ENCODE measurements at regions not wholly inside any gene's neighbourhood (a gene's known extent, or its start where the extent isn't known, plus 50 kb on each side); places are given as distances from the start of the nearest gene placed in this dataset.
"Not testable (repeated sequence)": the region's sequence is repeated elsewhere in the genome, so short reads cannot be mapped to it uniquely, and the experiment has no call there.

- not testable (repeated sequence) for H3K27me3 Mint-ChIP-seq, DNase-seq, H3K4me1 Mint-ChIP-seq, H3K27ac Mint-ChIP-seq, H3K4me3 Mint-ChIP-seq
- H3K9me3 Mint-ChIP-seq, result peaks cover 25% of the 10 kb centered on the region
- CTCF ChIA-PET, result interaction anchor here (0.7 kb wide), 1 partner anchor 23 kb away, joined by 3 read pairs; no protein-coding TSS in a partner anchor
- peaks cover 13% of the 10 kb centered on the region for H3K36me3 Mint-ChIP-seq
These were observed 189.4 kb upstream of the SLC38A2 start for GRCh38 chr12:46561769-46562624.

DNA sequence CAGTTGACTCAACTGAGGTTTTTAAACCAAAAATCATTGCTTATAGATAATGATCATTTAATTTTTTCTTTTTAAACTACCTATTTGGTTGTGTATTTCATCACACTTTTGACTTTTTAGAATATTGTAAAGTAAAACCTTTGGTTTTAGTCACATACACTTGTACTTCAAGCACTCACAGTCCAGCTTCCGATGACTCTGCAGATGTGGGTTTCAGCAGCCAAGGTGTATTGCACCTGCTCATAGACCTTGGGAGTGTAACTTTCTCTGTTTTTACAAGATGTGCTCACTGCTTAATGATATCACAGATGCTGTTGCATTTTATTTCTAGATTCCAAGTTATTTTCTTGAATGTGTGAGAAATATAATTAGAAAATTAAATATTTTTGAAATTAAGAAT lies 188.3 kb upstream of the SLC38A2 start:
- Mint-ChIP-seq H3K27ac (no peak overlapping the region), H3K27me3 (no peaks in the 10 kb centered on the region), H3K9me3 (peaks cover 17% of the 10 kb centered on the region), H3K4me3 (no peak overlapping the region), H3K36me3 (peaks cover 9% of the 10 kb centered on the region), H3K4me1 (peaks cover 9% of the 10 kb centered on the region)
- no peak for DNase-seq
- CTCF ChIA-PET, result no interaction called here

DNA sequence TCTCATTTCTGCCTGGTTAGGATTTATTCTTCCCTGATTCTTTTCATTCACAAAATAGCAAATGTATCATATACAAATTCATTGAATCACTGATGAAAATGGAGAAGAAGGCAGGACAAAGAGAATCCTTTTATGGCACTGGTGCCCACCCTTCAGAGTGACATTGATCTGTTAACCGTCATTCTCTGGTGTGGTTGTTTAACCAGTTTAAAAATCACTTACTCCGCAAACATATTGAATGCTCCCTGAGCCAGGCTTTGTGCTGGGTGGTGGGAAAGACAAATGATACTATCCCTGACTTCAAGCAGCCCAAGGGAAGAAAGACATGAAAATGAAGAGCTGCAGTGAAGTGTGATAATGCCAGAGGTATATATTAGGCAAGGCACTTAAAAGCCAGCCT lies 187.5 kb upstream of the SLC38A2 start:
- CTCF ChIA-PET, result no interaction called here
- no peak overlapping the region for H3K27ac Mint-ChIP-seq
- H3K27me3 Mint-ChIP-seq, result no peaks in the 10 kb centered on the region
- no peak overlapping the region for H3K4me3 Mint-ChIP-seq
- peaks cover 11% of the 10 kb centered on the region for H3K9me3 Mint-ChIP-seq
- peaks cover 9% of the 10 kb centered on the region for H3K4me1 Mint-ChIP-seq
- no peak for DNase-seq
- peaks cover 9% of the 10 kb centered on the region for H3K36me3 Mint-ChIP-seq

DNA sequence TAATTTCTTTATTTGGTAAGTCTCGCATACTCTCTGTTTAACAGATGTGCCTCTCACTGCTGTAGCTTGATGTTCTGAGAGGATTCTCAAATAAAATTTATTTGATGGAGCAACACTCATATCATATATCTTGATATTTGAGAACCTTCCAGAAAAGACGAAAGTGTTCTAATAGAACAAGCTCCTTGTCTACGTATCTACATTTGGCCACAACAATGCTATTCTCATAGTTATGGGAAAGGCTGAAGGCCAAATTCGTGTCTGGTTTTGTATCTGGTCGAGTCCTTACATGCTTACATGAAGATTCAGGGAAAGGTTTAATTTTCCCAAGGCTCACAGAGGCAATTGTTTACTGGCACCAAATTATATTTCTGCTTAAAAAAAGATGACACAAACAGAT lies 186.7 kb upstream of the SLC38A2 start:
- Mint-ChIP-seq H3K4me1 (peaks cover 9% of the 10 kb centered on the region), H3K27me3 (no peaks in the 10 kb centered on the region), H3K36me3 (peaks cover 8% of the 10 kb centered on the region), H3K9me3 (peaks cover 5% of the 10 kb centered on the region), H3K27ac (no peak overlapping the region), H3K4me3 (no peak overlapping the region)
- no peak for DNase-seq
- CTCF ChIA-PET, result no interaction called here

DNA sequence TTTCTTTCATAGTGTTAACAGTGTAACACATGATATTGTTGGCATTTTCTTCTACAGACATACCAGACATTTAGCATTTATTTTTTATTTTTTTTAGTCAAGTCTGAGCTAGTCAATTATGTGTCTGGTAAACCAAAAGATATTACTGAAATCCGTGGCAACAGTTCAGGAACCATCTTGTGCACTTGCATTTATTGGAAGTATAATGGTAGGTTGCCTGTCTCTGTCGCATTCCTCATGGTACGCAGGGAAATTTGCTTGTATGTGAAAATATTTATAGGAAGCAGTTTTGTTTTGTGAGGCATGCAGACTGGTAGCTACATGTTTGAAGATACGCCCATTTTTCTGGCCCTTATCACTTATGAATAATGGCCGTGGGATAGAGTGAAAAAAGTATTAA lies 186.1 kb upstream of the SLC38A2 start:
- Mint-ChIP-seq H3K36me3 (peaks cover 6% of the 10 kb centered on the region), H3K4me3 (no peak overlapping the region), H3K4me1 (peaks cover 9% of the 10 kb centered on the region), H3K27me3 (no peaks in the 10 kb centered on the region), H3K9me3 (no peaks in the 10 kb centered on the region), H3K27ac (no peak overlapping the region)
- CTCF ChIA-PET, result no interaction called here
- DNase-seq, result no peak

DNA sequence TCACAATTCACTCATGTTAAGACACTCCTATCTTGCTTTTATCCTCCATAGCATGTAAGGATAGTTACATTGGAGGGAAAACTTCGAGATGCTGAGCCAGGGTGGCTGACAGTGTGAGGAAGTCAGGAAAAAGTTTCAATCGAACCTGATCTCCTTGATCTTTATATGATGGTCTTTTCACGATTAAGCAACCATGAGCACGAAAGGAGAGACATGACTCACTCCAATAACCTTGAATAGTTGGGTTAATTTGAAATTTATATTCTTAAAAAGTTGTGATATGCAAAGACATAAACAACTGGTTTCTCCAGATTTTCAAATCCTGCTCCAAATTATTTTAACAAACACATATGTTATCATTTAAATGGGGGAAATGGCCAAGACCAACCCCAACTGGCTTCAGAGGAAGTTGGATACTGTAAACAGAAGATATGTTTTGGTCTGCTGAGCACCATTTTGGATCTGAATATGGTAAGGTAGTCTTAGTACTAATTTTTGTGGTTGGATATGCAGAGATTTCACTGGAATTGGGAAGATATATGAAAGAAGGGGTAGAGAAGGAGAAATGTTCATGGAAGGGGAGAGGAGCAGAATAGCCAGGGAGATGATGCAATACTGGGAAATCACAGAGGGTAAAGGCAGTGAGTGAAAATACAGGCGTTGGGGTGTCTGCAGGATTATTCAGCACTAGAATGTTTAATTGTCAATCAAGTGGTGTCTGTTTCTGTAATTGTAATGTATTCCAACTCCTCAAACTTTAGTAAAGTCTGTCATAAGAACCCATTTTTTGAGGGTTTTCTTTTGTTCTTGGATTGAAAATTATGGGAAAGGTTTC lies 185.2 kb upstream of the SLC38A2 start:
- H3K36me3 Mint-ChIP-seq, result peaks cover 5% of the 10 kb centered on the region
- no peak for DNase-seq
- H3K9me3 Mint-ChIP-seq, result no peaks in the 10 kb centered on the region
- no peaks in the 10 kb centered on the region for H3K27me3 Mint-ChIP-seq
- H3K4me3 Mint-ChIP-seq, result no peak overlapping the region
- H3K27ac Mint-ChIP-seq, result no peak overlapping the region
- H3K4me1 Mint-ChIP-seq, result peaks cover 5% of the 10 kb centered on the region
- CTCF ChIA-PET, result no interaction called here

DNA sequence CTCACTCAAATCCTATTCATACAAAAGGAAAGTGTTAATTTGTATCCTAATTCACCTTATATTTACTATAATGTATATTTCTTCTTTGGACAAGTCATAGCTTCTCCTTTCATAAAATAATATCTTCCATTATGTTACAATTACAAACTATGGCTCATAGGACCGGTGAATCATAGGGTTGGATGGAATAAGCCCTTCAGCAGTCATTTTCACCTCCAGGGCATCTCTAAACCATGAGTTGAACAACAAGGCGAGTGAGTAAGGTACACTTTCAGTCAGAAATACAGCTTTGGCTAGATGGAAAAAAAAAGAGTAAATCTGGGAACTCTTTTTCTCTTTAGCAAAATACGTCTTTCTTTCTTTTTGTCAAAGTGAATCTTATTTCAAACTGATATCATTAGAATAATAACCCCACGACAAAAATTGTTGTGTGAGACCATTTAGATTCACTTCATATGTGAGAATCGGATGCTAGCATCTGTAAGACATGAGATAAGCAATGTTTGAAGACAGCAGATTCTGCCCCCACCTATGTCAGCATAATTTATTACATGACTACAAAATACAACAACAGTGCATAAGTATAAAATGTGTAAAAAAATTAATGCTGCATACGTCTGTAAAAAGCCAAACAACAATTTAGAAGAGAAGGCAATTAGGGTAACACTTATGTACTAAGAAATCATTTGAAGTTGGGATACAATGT lies 184.4 kb upstream of the SLC38A2 start:
- Mint-ChIP-seq H3K9me3 (no peaks in the 10 kb centered on the region), H3K4me3 (no peak overlapping the region), H3K36me3 (peaks cover 7% of the 10 kb centered on the region), H3K4me1 (no peaks in the 10 kb centered on the region), H3K27ac (no peak overlapping the region), H3K27me3 (no peaks in the 10 kb centered on the region)
- CTCF ChIA-PET, result no interaction called here
- DNase-seq, result no peak

GRCh38 chr12:46556105-46556559 lies 183.6 kb upstream of the SLC38A2 start:
- H3K27me3 Mint-ChIP-seq, result no peaks in the 10 kb centered on the region
- CTCF ChIA-PET, result no interaction called here
- H3K4me1 Mint-ChIP-seq, result peaks cover 5% of the 10 kb centered on the region
- no peak overlapping the region for H3K27ac Mint-ChIP-seq
- H3K4me3 Mint-ChIP-seq, result no peak overlapping the region
- peaks cover 9% of the 10 kb centered on the region for H3K36me3 Mint-ChIP-seq
- no peaks in the 10 kb centered on the region for H3K9me3 Mint-ChIP-seq
- no peak for DNase-seq

- no peak for DNase-seq
- H3K27ac Mint-ChIP-seq, result no peak overlapping the region
- peaks cover 11% of the 10 kb centered on the region for H3K4me1 Mint-ChIP-seq
- CTCF ChIA-PET, result no interaction called here
- H3K9me3 Mint-ChIP-seq, result peaks cover 1% of the 10 kb centered on the region
- H3K4me3 Mint-ChIP-seq, result no peak overlapping the region
- no peaks in the 10 kb centered on the region for H3K27me3 Mint-ChIP-seq
- H3K36me3 Mint-ChIP-seq, result peaks cover 11% of the 10 kb centered on the region
These were observed 182.9 kb upstream of the SLC38A2 start for GRCh38 chr12:46555406-46555852.

DNA sequence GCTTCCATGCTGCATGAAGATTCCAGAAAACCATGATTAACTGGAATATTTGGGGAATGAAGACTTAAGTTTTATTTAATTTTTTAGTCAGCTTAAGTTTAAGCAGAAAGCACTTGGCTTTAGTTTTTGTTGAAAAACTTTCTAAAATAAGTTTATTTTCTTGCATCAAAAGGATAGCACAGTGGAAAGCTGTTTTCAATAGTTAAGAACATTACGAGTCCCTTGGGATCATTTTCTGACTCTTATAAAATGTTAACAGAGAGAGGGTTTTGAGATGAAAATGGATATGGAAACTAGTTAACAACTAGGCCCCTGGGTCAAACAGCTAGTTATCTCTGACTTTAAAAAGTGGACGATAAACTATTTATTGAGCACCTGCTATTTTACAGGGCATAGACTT lies 181.9 kb upstream of the SLC38A2 start:
- H3K27me3 Mint-ChIP-seq, result no peaks in the 10 kb centered on the region
- peaks cover 1% of the 10 kb centered on the region for H3K9me3 Mint-ChIP-seq
- H3K4me3 Mint-ChIP-seq, result no peak overlapping the region
- CTCF ChIA-PET, result no interaction called here
- no peak for DNase-seq
- peaks cover 11% of the 10 kb centered on the region for H3K36me3 Mint-ChIP-seq
- peaks cover 20% of the 10 kb centered on the region for H3K4me1 Mint-ChIP-seq
- no peak overlapping the region for H3K27ac Mint-ChIP-seq

GRCh38 chr12:46553911-46554310 lies 181.3 kb upstream of the SLC38A2 start:
- CTCF ChIA-PET, result no interaction called here
- Mint-ChIP-seq H3K27ac (no peak overlapping the region), H3K4me3 (no peak overlapping the region), H3K4me1 (peaks cover 25% of the 10 kb centered on the region), H3K36me3 (peaks cover 11% of the 10 kb centered on the region), H3K27me3 (no peaks in the 10 kb centered on the region), H3K9me3 (peaks cover 1% of the 10 kb centered on the region)
- no peak for DNase-seq

- DNase-seq, result no peak
- no peak overlapping the region for H3K27ac Mint-ChIP-seq
- no peak overlapping the region for H3K4me3 Mint-ChIP-seq
- H3K27me3 Mint-ChIP-seq, result no peaks in the 10 kb centered on the region
- peaks cover 3% of the 10 kb centered on the region for H3K9me3 Mint-ChIP-seq
- H3K36me3 Mint-ChIP-seq, result peaks cover 11% of the 10 kb centered on the region
- peaks cover 31% of the 10 kb centered on the region for H3K4me1 Mint-ChIP-seq
- CTCF ChIA-PET, result no interaction called here
These were observed 180.7 kb upstream of the SLC38A2 start for GRCh38 chr12:46553266-46553665.

GRCh38 chr12:46550266-46550879 lies 177.8 kb upstream of the SLC38A2 start:
- CTCF ChIA-PET, result interaction anchor here (1.2 kb wide), 1 partner anchor 34 kb away, joined by 4 read pairs; no protein-coding TSS in a partner anchor
- peak overlapping the region; percentile 90 for H3K27ac Mint-ChIP-seq
- H3K4me3 Mint-ChIP-seq, result peak overlapping the region; percentile 4
- DNase-seq, result no peak
- H3K27me3 Mint-ChIP-seq, result no peaks in the 10 kb centered on the region
- peaks cover 57% of the 10 kb centered on the region for H3K4me1 Mint-ChIP-seq
- peaks cover 9% of the 10 kb centered on the region for H3K9me3 Mint-ChIP-seq
- peaks cover 17% of the 10 kb centered on the region for H3K36me3 Mint-ChIP-seq

Measured in activated naive CD4-positive, alpha-beta T cell treated with anti-CD3 and anti-CD28 coated beads, Interleukin-2, amount 10 ng/mL, durations not matched to agents 7 days and 5 days (primary cell).